ENCODE measurements at regions not wholly inside any gene's neighbourhood (a gene's known extent, or its start where the extent isn't known, plus 50 kb on each side); places are given as distances from the start of the nearest gene placed in this dataset.

DNA sequence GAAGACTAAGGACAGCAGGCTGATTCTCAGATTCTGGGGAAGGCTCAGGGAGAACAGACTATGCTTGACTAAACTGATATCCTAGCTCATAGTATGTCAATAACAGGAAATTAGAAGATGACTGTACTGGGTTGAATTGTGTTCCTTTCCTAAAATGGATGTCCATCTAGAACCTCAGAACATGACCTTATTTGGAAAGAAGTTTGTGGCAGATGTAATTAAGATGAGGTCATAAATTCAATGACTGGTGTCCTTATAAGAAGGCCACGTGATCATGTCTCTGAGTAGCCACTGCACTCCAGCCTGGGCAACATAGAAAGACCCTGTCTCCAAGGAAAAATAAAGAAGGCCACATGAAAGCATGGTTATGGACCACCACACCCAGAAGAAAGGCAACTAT is 113.9 kb upstream of the STMND1 start:
- TF ChIP-seq, protein P1, sequence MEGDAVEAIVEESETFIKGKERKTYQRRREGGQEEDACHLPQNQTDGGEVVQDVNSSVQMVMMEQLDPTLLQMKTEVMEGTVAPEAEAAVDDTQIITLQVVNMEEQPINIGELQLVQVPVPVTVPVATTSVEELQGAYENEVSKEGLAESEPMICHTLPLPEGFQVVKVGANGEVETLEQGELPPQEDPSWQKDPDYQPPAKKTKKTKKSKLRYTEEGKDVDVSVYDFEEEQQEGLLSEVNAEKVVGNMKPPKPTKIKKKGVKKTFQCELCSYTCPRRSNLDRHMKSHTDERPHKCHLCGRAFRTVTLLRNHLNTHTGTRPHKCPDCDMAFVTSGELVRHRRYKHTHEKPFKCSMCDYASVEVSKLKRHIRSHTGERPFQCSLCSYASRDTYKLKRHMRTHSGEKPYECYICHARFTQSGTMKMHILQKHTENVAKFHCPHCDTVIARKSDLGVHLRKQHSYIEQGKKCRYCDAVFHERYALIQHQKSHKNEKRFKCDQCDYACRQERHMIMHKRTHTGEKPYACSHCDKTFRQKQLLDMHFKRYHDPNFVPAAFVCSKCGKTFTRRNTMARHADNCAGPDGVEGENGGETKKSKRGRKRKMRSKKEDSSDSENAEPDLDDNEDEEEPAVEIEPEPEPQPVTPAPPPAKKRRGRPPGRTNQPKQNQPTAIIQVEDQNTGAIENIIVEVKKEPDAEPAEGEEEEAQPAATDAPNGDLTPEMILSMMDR (IDR thresholded peaks at IDR 0.05; ENCODE audit: borderline replicate concordance, insufficient read depth, low read depth, low read length), result no peak
- no peak overlapping the region for H3K4me3 ChIP-seq (ENCODE audit: low read depth, low read length)

DNA sequence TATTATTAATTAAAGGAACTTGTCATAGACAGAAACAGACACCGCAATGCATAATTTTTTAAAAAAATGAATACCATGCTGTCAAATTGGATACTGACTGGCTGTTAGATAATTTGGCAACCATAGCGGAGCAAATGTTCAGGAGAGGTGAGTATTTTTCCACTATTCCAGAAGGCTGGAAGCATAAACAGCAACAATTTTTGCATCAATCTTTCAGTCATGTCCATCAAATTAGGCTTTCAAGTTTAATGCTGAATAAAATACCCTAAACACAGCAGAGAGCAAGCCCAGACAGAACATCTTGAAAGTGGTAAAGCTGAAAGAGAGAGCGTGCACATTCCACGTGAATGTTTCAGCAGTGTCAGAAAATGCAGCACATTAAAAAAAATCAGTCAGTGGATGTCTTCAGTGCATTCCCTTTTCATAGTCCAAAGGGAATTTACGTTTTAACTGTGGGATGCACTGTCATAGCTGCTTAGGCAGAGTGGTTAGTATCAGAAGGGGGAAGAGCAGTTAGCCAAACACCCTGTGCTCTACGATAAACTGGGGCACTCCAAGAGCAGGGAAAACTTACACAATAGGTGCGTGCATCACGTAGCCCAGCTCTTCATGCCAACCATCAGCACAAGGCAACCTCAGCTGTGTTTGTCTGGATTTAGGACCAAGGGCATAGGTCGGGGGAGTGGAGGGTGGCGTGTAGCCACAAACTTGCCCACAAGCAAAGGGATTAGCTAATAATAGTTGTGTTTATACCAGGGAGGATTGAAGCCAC is 116.2 kb upstream of the STMND1 start:
- no peak overlapping the region for H3K4me3 ChIP-seq (ENCODE audit: low read depth, low read length)
- TF ChIP-seq, protein P1 (IDR thresholded peaks at IDR 0.05; ENCODE audit: borderline replicate concordance, insufficient read depth, low read depth, low read length), result no peak

DNA sequence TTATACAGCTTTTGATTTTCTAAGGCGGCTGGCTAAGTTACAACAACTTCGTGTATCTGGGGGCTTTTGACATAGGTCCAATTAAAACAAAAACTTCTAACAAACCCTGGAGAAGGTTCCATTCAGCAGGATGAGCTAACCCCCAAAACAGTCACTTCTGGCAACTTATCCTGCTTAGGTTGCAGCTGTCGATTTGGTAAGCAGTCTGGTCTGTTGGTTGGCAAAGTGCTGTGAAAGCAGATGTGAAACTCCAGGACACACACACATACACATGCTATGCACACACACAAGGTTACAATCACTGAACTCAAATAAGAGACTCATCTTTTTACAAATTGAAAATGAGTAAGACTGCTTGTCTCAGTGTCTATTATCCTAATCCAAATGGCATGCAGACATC is 119.0 kb upstream of the STMND1 start:
- no peak overlapping the region for H3K4me3 ChIP-seq (ENCODE audit: low read depth, low read length)
- TF ChIP-seq, protein P1 (IDR thresholded peaks at IDR 0.05; ENCODE audit: borderline replicate concordance, insufficient read depth, low read depth, low read length), result no peak

DNA sequence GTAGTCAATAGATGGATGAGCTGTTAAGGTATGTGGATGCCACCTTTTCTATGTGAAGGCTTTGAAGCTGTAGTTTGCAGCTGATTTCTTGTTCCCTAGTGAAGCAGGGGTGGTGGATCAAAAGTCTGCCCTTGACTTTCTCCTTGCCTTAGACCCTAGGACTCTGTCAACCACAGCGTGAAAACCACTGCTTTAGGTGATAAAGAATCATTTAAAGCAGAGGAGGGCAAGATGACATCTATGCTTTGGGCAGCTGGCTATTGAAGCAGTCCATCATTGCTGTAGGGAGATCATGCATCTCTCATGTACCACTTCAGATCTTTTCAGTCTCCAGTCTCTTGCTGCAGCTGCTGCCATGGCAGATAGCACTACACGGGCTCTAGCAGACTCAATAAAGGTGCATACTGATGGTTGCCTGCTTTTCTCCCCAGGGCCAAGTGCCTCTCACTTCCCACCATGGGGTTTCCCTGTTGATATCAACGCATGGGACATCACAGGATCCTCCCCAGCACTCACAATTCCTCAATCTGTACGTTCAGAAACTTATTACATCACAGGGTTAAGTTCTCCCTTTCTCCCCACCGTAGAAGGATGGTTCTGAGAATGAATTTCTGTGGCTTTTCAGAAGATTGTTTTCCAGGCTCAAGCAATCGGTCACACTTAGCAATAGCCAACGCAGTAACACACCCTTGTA is 122.0 kb upstream of the STMND1 start:
- H3K4me3 ChIP-seq (ENCODE audit: low read depth, low read length), result no peak overlapping the region
- TF ChIP-seq, protein P1 (IDR thresholded peaks at IDR 0.05; ENCODE audit: borderline replicate concordance, insufficient read depth, low read depth, low read length), result no peak

DNA sequence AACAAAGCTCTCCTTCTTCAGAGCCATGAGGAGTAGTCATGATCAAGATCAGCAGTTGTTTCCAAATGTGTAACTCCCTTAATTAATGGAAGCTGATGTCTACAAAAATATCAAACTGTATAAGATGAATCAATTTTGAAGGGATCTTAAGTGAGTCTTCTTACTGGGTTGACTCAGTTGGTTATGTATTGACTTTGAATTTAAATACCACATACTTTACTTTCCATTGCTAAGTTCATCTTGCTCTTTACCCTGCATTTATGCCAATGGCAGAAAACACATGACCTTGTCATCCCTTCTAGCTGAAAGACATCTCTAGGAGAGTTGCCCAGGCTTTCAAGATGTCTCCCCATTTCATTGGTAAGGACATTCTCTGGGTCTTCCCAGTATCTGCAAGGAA is 123.2 kb upstream of the STMND1 start:
- TF ChIP-seq, protein P1 (IDR thresholded peaks at IDR 0.05; ENCODE audit: borderline replicate concordance, insufficient read depth, low read depth, low read length), result no peak
- H3K4me3 ChIP-seq (ENCODE audit: low read depth, low read length), result no peak overlapping the region

DNA sequence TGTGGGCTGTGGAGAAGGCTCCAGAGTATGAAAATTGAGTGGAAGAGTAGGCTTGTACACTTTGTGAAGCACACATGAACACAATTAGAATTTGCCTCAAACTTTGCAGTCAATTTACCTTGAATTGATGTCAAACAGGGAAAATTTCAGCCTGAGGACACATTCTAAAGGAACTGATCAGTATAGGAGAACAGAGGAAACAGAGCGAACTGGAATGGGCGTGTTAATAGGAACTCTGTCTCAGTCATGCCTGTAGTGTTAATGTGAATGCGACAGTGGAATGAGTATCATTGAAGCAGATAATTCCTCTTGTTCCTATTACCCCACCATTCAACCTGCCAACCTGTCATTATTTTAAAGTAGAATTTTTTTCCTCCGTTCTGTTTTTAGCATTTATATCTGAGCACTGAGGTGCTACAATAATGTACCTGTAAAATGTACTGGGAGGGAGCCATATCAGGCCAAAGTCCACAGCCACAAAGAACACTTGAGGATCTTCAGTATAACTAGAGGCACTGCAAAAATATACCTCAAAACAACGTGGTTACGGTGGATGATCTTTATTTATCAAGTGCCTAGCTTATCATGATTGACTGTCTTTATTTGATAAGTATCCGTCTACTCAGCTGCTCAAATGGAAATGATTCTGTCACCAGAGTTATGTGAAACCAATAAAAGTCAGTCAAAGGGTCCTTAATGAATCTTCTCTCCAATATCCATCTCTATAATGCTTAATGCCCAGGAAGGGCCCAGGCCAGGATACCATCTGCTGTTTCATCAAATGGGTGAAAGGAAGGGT is 125.3 kb upstream of the STMND1 start:
- TF ChIP-seq, protein P1 (IDR thresholded peaks at IDR 0.05; ENCODE audit: borderline replicate concordance, insufficient read depth, low read depth, low read length), result no peak
- no peak overlapping the region for H3K4me3 ChIP-seq (ENCODE audit: low read depth, low read length)

Data from GM12875 (cell line).